ENCODE measurements at regions not wholly inside any gene's neighbourhood (a gene's known extent, or its start where the extent isn't known, plus 50 kb on each side); places are given as distances from the start of the nearest gene placed in this dataset.

DNA sequence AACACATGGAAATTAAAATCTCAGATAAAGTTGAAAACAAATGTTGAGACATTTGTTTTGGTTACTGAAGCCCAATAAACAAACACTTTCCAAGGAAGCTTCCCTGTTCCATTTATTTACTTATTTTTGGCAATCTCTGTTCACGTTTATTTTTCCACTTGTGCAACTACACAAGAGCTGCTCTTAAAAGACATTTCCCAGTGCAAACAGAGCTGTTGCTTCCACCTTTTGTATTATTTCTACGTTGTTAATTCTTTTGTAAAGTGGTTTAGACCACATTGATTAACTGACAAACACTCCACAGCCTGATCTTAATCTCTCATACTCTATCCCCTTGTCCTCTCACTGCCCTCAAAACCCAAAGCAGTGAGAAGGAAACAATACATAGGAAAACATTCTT lies 757.6 kb downstream of the LIG4 start:
- DNase-seq = no peak

- no peak for DNase-seq
Observed at GRCh38 chr13:107456431-107456830, 758.9 kb downstream of the LIG4 start.

GRCh38 chr13:107452833-107453232 lies 762.5 kb downstream of the LIG4 start:
- no peak for DNase-seq

GRCh38 chr13:107450931-107451330 lies 764.4 kb downstream of the LIG4 start:
- DNase-seq = no peak

- DNase-seq = no peak
Observed at GRCh38 chr13:107450431-107450830, 764.9 kb downstream of the LIG4 start.

GRCh38 chr13:107447591-107447990 lies 767.7 kb downstream of the LIG4 start:
- no peak for DNase-seq

- DNase-seq = no peak
Observed at GRCh38 chr13:107441279-107441678, 774.1 kb downstream of the LIG4 start.

DNA sequence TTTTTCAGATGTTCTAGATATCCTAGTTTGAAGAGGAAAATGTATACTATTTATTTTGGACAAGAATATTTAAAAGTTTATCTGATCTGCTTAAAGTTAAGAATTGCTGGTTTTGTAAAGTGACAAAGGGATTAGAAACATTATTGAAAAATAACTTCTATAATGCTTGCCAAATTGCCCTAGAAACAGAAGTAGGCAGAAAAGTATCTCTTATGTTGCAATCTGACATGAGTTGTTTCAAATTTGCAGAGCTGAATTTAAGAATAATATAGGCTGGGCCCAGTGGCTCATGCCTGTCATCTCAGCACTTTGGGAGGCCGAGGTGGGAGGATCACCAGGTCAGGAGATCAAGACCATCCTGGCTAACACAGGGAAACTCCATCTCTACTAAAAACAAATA lies 777.1 kb downstream of the LIG4 start:
- DNase-seq = no peak

- no peak for DNase-seq
Observed at GRCh38 chr13:107434347-107434746, 781.0 kb downstream of the LIG4 start.

DNA sequence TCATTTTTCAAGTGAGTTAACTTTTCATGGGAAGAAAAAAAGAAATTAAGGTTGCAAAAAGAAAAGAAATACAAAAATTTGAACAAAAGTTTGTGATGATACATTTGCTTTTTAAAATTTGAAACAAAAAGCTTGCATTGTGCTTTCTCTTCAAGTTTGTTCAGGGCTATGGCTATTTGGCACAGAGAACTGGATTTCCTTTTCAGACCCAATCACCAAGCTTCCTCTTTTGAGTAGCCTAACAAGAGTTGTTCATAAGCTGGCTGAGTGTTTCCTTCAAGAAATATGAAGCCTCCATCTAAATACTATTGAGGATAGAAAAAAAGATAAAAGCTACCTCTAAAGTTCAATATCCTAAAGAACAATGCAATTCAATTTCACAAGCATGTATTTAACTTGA lies 787.8 kb downstream of the LIG4 start:
- no peak for DNase-seq

GRCh38 chr13:107422421-107422820 lies 792.9 kb downstream of the LIG4 start:
- no peak for DNase-seq

- DNase-seq = no peak
Observed at GRCh38 chr13:107421951-107422350, 793.4 kb downstream of the LIG4 start.

- no peak for DNase-seq
Observed at GRCh38 chr13:107421028-107421427, 794.3 kb downstream of the LIG4 start.

DNA sequence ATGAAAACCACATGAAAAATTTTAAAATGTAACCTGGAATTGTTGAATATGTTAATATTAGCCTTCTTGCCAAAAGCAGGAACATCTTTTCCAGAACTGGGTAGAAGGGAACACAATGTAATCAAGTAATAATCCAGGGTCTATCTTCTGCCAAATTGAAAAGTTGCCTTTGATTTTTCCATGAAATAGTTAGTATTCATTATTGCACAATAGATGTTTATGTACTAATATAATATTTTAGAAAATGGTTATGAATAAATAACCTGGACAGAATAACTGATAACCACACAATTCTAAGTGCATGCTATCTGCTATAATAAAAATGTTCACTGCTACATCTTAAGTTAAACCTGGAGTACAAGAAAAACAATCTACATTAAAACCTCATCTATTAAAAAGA lies 802.3 kb downstream of the LIG4 start:
- DNase-seq = no peak

- no peak for DNase-seq
Observed at GRCh38 chr13:107407074-107407473, 808.3 kb downstream of the LIG4 start.

DNA sequence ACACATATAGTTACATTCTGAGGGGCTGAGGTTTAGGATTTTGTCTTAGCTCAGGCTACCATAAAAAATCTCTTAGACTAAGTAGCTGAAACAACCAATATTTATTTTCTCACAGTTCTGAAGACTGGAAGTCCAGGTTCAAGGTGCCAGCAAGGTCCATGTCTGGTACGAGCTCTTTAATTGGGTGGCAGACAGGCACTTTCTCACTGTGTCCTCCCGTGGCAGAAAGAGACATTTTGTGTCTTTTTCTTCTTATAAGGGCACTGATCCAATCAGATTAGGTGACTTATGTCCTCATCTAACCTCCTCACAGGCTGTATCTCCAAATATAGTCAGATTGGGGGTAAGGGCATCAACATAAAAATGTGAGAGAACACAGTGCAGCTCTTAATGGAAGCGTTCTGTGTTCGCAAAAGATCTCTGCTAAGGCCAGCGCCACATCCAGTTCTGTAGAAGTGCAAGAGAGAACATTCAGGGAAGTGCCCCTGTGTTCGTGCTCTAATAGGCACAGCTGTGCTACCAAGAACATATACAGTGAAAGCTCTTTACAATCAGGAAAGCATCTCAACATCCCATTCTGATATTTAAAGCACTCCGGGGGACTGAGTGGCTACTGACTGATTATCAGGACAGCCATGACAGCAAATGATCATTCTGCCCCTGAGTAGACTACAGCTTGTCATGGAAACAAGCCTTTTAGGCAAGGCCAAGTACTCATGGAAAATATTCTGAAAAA lies 819.2 kb downstream of the LIG4 start:
- DNase-seq = no peak

DNA sequence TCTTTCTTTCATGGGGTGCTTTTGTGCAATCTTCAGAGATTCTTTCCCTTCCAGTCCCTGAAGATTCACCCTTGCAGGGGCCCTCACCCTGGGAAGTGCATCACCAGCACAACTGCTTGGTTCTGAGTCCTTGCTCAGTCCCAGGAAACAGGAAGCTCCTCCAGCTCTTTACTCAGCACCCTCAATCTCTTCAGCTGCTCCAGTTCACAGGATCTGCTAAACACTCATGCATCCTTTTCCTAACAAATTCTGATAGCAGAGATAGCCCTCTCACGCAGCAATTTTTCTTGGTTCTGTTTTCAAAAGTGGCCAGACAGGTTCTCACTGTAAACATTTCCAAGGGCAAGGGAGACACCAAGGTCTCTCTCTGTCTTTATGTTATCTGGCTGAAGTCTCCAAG lies 823.1 kb downstream of the LIG4 start:
- DNase-seq = no peak

DNA sequence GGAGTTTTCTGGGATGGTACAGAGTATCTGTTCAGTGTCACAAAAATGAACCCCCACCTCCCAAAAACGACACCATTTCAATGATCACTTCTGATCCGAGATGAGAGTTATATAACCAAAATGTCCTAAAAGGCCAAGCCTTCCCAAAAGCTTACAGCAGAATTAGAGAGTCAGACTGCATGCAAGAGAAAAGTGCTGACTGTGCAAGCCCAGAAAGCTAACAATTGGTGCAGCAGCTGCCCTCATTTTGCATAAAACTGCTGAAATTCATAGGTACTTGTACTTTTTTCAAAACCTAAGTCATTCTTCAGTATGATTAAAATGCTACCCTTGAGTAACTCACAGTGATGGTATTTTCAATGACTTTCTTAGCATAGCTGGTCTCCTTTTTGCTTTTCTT lies 819.6 kb upstream of the ARGLU1 start:
- no peak for DNase-seq

DNA sequence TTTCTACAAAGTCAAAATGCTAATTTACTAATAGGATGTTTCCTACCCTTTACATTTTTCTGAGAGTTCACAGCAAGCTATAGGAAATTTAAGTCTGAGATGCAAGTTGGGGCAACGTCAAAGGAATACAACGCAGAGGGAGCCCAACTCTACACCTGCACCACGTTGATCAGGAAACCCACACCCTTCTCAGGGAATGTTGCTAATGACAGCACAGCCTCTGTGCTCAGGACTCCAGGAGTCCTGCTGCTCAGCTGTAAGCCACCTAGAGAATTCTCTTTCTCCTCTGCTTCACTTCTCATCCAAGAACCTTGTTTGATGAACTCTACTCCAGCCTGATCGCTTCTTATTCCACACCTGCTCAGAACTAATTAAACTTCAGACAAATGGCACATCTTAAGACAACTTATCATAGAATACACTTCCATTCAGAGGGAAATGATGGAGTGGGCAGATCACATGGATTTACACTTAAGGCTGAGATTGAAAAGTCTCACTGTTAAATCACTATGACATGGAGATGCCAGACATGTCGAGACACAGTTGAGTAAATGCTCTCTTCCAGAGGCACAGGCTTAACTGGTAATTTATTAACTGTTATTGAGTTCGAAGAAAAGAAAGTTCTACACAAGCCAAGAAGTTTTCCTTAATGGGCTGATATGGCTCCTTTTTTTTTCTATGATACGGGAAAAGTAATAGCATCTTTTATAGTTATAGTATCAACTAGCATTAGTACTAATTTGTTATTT lies 811.6 kb upstream of the ARGLU1 start:
- DNase-seq = no peak

DNA sequence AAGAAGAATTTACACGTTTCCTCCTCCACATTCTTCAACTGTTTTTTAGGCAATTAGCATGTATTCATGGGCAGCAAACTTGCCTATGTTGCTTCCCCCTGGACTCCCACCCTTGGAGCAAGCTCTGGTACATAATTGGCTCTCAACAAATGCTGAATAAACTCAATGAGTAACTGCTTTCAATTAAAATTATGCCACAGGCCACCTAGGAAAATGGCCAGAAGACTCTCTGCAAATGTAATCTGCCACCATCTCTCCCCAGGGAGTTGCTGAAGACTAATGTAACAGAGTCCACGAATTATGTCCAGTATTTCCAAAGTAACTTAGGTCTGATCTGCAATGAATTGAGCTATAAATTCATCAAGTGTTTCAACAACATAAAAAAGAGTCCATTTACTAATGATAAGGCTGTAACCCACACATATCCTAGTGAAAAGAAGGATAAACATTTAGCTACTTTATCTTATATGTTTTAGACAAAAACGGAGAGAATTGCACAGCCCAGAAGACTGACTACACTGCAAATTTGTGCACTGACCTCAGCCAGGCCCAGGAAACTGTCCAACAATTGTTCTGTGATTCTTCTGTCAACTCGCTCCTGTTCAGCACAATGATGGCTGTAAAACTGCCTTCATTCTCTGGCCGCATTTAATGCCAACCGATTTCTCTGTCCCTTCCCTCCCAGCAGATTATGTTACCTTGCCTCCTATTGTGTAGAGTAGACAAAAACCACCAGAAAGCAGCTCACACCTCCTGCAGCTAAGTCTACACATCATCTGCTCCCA lies 808.6 kb upstream of the ARGLU1 start:
- DNase-seq = no peak

- DNase-seq = no peak
Observed at GRCh38 chr13:107375701-107376340, 807.9 kb upstream of the ARGLU1 start.

DNA sequence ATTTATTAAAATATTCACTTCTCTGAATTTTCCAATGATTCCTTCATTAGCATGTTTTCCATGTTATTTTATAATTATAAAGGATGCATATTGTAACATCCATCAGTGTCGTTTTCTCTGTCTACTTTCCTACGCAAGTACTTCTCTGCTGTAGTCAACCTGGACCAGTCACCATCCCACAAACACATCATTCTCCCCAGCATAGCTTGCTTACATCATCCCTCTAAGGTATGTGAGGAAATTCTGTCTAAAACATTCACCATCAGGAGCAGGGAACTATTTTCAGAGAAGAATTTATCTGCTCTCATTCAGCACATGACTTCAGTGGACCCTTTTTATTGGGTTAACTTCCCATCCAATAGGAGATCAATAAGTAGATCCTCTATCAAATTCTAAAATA lies 806.1 kb upstream of the ARGLU1 start:
- no peak for DNase-seq

GRCh38 chr13:107373551-107373950 lies 805.6 kb upstream of the ARGLU1 start:
- no peak for DNase-seq

Measured in activated CD8-positive, alpha-beta memory T cell treated with anti-CD3 and anti-CD28 coated beads, Interleukin-2, amount 50 U/mL, for 48 hours (primary cell).